ENCODE measurements at regions not wholly inside any gene's neighbourhood (a gene's known extent, or its start where the extent isn't known, plus 50 kb on each side); places are given as distances from the start of the nearest gene placed in this dataset.

DNA sequence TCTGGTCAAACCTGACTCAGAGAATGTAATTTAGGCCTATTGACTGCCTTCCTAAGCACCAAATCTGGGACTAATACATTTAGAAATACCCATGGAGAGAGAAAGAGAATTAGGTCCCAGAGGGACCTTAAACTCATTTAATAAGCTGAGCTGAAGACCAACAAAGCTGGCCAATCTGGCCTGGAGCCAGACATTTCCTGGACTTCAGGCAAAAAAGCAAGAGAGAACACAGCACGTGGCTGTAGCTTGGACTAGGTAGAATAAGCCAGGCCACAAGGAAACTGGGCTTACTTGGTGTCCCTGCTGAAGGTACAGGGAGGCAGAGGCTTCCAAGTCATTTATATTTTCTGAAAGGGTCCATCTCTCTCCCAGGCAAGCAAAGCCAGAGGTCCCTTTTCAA lies 88.1 kb downstream of the RTP4 start:
- TF ChIP-seq, protein P1, sequence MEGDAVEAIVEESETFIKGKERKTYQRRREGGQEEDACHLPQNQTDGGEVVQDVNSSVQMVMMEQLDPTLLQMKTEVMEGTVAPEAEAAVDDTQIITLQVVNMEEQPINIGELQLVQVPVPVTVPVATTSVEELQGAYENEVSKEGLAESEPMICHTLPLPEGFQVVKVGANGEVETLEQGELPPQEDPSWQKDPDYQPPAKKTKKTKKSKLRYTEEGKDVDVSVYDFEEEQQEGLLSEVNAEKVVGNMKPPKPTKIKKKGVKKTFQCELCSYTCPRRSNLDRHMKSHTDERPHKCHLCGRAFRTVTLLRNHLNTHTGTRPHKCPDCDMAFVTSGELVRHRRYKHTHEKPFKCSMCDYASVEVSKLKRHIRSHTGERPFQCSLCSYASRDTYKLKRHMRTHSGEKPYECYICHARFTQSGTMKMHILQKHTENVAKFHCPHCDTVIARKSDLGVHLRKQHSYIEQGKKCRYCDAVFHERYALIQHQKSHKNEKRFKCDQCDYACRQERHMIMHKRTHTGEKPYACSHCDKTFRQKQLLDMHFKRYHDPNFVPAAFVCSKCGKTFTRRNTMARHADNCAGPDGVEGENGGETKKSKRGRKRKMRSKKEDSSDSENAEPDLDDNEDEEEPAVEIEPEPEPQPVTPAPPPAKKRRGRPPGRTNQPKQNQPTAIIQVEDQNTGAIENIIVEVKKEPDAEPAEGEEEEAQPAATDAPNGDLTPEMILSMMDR (conservative IDR thresholded peaks at IDR 0.05; ENCODE audit: low read length): no peak
- TF ChIP-seq EZH2phosphoT487 (IDR thresholded peaks at IDR 0.05; ENCODE audit: borderline replicate concordance): no peak

All from Loucy (cell line).